Stimulated activated CD8-positive, alpha-beta memory T cell treated with anti-CD3 and anti-CD28 coated beads, Interleukin-7, amount 100 ng/mL, for 4 hours (primary cell): ENCODE measurements at regions not wholly inside any gene's neighbourhood (a gene's known extent, or its start where the extent isn't known, plus 50 kb on each side); places are given as distances from the start of the nearest gene placed in this dataset.
"Not testable (repeated sequence)": the region's sequence is repeated elsewhere in the genome, so short reads cannot be mapped to it uniquely, and the experiment has no call there.

Experiments
- DNase-seq, 2 donors: peaks; one replicate each; pipeline ENCODE4 v3.0.0-alpha.2; 2020; ENCODE audit warnings: low read depth in 2 of 2

- no peak for DNase-seq
These were observed 220.5 kb downstream of the FOXD4L6 start for GRCh38 chr9:40907657-40908624.

- not testable (repeated sequence) for DNase-seq
These were observed 221.6 kb downstream of the FOXD4L6 start for GRCh38 chr9:40906879-40907278.

- DNase-seq, result not testable (repeated sequence)
These were observed 236.2 kb downstream of the FOXD4L6 start for GRCh38 chr9:40892315-40892714.

GRCh38 chr9:40885858-40886257 lies 242.6 kb downstream of the FOXD4L6 start:
- not testable (repeated sequence) for DNase-seq

- DNase-seq, result not testable (repeated sequence)
These were observed 243.5 kb downstream of the FOXD4L6 start for GRCh38 chr9:40884902-40885490.

GRCh38 chr9:40884072-40884901 lies 244.2 kb downstream of the FOXD4L6 start:
- no peak for DNase-seq

GRCh38 chr9:40883423-40884071 lies 244.9 kb downstream of the FOXD4L6 start:
- DNase-seq, result not testable (repeated sequence)

- not testable (repeated sequence) for DNase-seq
These were observed 254.7 kb downstream of the FOXD4L6 start for GRCh38 chr9:40873753-40874295.

GRCh38 chr9:40868437-40868836 lies 260.0 kb downstream of the FOXD4L6 start:
- DNase-seq, result not testable (repeated sequence)
